HG02759 (cell line): ENCODE measurements at regions not wholly inside any gene's neighbourhood (a gene's known extent, or its start where the extent isn't known, plus 50 kb on each side); places are given as distances from the start of the nearest gene placed in this dataset.
"Not testable (repeated sequence)": the region's sequence is repeated elsewhere in the genome, so short reads cannot be mapped to it uniquely, and the experiment has no call there.

Source experiments
- ATAC-seq: cut with Tn5 transposase; IDR thresholded peaks from one replicate; pipeline ENCODE4 v1.9.1; 2021; ENCODE audit warnings: mild to moderate bottlenecking, moderate library complexity; ENCODE audit not compliant: unreplicated experiment

GRCh38 chr16:86880316-86881117 lies 302.2 kb downstream of the FOXL1 start:
- ATAC-seq, result no peak

DNA sequence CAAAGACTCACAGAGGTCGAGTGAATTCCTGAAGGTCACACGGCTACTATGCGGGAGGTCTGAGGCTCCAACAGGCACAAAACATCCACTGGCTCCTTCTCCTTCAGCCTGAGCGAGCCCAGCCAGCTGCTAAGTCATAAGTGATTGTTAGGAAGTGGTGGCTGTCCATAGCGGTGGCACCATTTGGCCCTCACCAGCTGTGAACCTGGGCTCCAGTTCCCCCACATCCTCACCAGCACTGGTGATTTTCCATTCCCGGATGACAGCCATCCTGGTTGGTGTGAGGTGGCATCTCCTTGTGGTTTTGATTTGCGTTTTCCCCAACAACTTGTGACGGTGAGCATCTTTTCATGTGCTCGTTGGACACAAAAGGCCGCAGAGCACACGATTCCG lies 302.8 kb downstream of the FOXL1 start:
- no peak for ATAC-seq

- no peak for ATAC-seq
Observed at GRCh38 chr16:86881861-86882273, 303.5 kb downstream of the FOXL1 start.

- ATAC-seq, result no peak
Observed at GRCh38 chr16:86882586-86883280, 304.4 kb downstream of the FOXL1 start.

DNA sequence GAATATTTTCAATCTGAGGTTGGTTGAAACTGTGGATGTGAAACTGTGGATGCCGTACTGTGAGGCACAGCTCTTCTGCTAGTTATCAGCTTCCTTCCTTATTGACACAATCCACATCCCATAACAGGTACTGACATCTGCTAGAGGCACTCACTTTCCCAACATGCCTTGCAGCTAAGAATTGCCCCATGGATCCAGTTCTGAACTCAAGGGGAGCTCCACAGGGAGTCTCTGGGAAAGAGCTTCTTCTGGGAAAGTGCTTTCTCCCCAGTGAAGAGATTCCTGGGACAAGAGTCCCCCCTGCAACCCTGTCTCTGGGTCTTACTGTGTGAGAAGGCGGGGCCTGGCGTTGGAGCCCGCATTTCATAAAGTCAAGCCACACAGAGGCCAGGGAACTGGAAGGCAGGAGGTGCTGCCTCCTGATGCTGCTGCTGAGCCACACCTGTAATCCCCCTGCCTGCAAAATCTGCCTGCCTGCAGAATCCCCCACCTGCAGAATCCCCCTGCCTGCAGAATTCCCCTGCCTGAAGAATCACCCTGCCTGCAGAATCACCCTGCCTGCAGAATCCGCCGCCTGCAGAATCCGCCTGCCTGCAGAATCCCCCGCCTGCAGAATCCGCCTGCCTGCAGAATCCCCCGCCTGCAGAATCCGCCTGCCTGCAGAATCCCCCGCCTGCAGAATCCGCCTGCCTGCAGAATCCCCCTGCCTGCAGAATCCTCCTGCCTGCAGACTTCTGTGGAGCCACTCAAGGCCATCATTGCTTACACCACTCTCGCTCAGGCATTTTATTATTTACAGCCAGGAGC lies 305.4 kb downstream of the FOXL1 start:
- ATAC-seq, result no peak

GRCh38 chr16:86884390-86884650 lies 306.0 kb downstream of the FOXL1 start:
- ATAC-seq, result no peak

DNA sequence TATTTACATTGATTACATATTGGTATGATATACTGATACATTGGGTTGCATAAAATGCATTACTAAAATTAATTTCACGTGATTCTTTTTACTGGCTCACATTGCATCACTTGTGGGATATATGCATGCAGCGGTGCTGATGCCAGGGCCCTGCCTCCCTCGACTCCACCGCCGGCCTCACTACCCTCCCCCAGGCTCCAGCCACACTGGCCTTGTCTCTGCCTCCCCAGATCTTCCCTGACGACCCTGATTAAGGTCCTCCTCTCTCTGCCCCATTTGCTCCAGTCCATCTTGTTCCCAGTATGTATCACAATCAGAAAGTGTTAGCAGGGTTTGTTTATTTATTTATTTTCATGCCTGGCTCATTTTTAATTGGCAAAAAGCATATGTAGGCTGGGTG lies 306.8 kb downstream of the FOXL1 start:
- ATAC-seq, result no peak

DNA sequence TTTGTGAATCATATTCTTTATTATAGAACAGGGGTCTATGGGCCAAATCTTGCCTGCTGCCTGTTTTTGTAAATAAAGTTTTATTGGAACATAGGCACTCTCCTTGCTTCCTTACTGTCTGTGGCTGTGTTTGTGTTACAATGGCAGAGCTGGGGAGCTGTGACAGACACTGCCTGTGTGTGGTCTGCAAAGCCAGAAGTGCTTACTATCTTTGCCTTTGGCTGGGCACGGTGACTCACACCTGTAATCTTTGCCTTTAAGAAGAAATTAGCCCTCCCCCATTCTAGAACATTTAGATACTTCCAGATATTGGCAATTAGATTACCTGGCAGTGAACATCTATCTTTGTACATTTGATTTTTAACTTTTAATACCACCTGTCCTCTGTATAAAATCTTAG lies 308.3 kb downstream of the FOXL1 start:
- no peak for ATAC-seq

DNA sequence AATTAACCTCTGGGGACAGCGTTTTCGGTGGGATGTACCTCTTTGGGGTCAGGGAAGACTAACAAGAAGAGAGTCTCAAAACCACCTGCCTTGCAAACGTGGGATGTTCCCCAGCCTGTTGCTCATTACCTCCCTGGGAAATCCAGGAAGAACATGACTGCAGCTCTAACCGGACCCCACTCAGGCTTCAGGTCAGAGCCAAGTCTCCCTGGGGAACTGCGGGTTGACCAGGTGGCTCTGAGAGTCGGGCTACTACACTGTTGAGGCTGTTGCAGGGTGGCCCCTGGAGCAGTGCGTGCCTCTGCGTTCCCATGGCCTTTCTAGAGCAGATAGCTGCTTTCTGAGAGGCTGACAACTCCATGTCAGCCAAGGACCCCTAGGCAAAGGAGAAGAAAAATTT lies 309.1 kb downstream of the FOXL1 start:
- ATAC-seq, result no peak

DNA sequence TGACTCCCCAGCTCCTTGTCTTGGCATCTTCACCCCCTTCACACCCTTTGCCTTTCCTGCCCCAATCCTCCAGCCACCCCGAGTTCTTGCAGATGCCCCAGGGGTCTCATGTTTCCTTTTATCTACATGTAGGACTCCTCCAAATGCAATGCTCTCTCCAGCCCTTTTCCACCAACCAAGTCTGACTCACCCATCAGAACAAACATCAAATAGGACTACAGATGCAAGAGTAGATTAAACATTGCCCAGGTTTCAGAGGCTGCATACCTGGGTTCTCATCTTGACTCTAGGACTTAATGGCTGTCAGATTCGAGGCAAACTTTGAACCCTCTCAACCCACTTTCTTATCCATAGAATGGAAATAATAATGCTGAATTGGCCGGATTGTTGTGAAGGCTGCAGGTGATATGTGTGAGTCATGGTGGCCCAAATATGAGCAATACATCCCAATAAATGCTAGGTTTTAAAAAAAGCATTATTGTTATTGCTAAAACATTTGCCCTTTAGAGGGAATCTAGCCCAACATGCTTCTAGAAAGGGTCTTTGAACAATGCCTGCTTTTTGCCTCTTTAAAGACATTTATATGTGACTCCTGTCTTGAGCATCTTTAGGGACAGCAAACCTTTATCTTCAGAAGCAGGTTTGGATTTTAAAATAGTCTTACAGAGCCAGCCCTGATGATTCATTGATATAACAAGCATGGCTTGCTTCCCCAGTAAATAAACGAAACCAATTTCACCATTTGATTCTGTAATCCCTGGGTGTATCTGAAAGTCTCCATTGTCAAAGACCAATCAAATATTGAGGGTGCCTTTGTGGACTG lies 310.1 kb downstream of the FOXL1 start:
- no peak for ATAC-seq

GRCh38 chr16:86889054-86889366 lies 310.7 kb downstream of the FOXL1 start:
- ATAC-seq, result not testable (repeated sequence)

GRCh38 chr16:86889974-86890373 lies 311.6 kb downstream of the FOXL1 start:
- ATAC-seq, result no peak

DNA sequence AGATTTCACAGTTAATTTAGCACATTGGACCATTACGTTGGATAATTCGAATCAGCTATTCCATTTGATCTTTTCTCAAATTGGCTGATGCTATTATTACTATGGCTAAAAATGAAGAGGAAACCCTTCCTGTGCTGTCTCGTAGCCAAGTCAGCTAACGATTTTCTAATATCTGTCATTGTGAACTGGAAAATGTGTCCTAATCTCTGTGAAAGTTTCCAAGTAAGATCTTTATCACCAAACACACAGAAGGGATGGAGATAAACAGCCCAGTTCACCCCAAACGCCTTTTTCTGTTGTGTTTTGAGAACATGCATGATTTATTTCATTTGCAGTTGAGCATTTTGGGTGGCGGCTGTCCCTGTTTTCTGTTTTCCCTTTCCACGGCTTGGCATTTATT lies 312.8 kb downstream of the FOXL1 start:
- no peak for ATAC-seq

- ATAC-seq, result no peak
Observed at GRCh38 chr16:86891631-86892030, 313.3 kb downstream of the FOXL1 start.

GRCh38 chr16:86892509-86892908 lies 314.2 kb downstream of the FOXL1 start:
- ATAC-seq, result no peak

- ATAC-seq, result no peak
Observed at GRCh38 chr16:86893506-86893905, 315.2 kb downstream of the FOXL1 start.

- no peak for ATAC-seq
Observed at GRCh38 chr16:86894029-86894567, 315.7 kb downstream of the FOXL1 start.

DNA sequence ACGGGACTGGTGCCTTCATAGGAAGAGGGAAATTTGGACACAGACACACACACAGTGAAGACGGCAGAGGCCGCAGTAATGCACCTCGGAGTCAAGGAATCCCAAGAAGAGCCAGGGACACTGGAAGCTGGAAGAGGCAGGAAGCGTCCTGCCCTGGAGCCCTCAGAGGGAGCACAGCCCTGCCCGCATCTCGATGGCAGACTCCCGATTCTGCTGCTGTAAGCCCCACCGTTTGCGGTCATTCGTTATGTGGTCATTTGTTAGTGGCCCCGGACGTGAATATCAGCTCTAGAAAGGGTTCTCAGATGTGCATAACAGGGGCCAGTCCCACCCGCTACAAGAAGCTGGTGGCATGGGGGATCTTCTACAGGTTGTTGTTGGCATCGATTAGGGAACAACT lies 316.6 kb downstream of the FOXL1 start:
- no peak for ATAC-seq

- ATAC-seq, result no peak
Observed at GRCh38 chr16:86895606-86896005, 317.3 kb downstream of the FOXL1 start.

GRCh38 chr16:86896976-86897375 lies 318.6 kb downstream of the FOXL1 start:
- no peak for ATAC-seq

- no peak for ATAC-seq
Observed at GRCh38 chr16:86897486-86897885, 319.1 kb downstream of the FOXL1 start.
